DOHH2 (cell line): ENCODE measurements at regions not wholly inside any gene's neighbourhood (a gene's known extent, or its start where the extent isn't known, plus 50 kb on each side); places are given as distances from the start of the nearest gene placed in this dataset.

ENCODE experiments used
- CTCF ChIP-seq: fragments of 200-600 bp; sonication (generic); IDR thresholded peaks from one replicate; pipeline ENCODE4 v1.5.1; 2014; ENCODE audit warnings: antibody characterized with exemption, mild to moderate bottlenecking, low read depth, low read length; ENCODE audit not compliant: poor library complexity, severe bottlenecking
- EZH2phosphoT487 ChIP-seq: fragments of 200-600 bp; sonication (generic); IDR thresholded peaks from 2 replicates; pipeline ENCODE4 v1.6.1; 2017; ENCODE audit warnings: borderline replicate concordance, mild to moderate bottlenecking, antibody characterized with exemption, low read length, moderate library complexity, mixed read lengths

DNA sequence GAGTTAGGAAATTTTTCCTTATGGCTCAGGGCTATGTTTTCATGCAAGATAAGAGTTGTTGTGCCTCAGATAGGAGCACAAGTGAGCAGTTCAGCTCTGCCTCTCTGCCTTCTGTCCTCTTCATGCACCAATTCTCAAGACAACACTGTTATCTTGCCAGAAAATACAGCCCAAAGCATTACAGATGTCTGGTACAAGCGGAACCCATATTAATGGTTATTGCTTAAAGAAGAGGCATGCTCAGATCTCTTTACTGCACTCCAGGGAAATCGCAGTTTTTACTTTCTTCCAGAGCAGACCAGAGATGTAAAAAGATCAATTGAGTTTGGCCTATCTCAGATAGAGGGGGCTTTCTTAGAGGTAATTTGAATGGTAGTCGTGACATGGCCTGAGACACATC is 361.6 kb upstream of the WWC1 start:
- TF ChIP-seq CTCF: no peak
- no peak for TF ChIP-seq EZH2phosphoT487
